ENCODE measurements at regions not wholly inside any gene's neighbourhood (a gene's known extent, or its start where the extent isn't known, plus 50 kb on each side); places are given as distances from the start of the nearest gene placed in this dataset.

DNA sequence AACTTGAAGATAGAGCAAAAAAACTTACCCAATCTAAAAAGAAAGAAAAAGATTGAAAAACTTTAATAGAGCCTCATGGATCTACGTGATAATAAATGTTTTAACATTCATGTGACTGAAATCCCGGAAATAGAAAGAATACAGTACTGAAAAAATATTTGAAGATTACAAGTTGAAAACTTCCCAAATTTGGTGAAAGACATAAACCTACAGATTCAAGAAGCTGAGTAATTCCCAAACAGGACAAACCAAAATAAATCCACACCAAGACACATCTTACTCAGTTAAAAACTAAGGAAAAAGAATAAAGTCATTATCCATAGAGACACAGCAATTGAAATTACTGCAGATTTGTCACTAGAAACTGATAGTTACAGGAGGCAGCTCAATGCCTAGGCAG is 121.8 kb upstream of the NUDT7 start:
- no peak overlapping the region for H3K27ac ChIP-seq
- TF ChIP-seq, protein P1, sequence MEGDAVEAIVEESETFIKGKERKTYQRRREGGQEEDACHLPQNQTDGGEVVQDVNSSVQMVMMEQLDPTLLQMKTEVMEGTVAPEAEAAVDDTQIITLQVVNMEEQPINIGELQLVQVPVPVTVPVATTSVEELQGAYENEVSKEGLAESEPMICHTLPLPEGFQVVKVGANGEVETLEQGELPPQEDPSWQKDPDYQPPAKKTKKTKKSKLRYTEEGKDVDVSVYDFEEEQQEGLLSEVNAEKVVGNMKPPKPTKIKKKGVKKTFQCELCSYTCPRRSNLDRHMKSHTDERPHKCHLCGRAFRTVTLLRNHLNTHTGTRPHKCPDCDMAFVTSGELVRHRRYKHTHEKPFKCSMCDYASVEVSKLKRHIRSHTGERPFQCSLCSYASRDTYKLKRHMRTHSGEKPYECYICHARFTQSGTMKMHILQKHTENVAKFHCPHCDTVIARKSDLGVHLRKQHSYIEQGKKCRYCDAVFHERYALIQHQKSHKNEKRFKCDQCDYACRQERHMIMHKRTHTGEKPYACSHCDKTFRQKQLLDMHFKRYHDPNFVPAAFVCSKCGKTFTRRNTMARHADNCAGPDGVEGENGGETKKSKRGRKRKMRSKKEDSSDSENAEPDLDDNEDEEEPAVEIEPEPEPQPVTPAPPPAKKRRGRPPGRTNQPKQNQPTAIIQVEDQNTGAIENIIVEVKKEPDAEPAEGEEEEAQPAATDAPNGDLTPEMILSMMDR (IDR thresholded peaks at IDR 0.05), result no peak
- DNase-seq (ENCODE audit: low spot score), result no peak
- H3K4me3 ChIP-seq, result no peak overlapping the region

DNA sequence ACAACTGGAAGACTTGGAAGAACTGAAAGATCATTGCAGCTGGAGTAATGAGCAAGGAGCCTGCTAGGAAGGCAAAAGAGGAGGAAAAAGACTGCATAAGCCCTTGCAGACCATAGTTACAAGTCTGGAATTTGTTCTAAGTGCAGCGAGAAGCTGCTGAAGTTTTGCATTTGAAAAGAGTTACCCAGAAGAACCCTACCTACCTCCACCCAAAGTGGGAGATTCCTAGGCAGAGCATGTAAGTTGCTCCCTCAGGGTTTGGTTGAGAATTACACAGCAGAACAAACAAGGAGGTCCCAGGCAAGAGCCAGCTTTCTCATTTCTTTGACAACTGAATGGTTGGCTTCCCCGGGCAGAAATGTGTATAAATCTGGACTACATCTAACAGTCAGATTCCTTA is 118.7 kb upstream of the NUDT7 start:
- TF ChIP-seq, protein P1 (IDR thresholded peaks at IDR 0.05), result no peak
- H3K27ac ChIP-seq, result no peak overlapping the region
- no peak overlapping the region for H3K4me3 ChIP-seq
- no peak for DNase-seq (ENCODE audit: low spot score)

DNA sequence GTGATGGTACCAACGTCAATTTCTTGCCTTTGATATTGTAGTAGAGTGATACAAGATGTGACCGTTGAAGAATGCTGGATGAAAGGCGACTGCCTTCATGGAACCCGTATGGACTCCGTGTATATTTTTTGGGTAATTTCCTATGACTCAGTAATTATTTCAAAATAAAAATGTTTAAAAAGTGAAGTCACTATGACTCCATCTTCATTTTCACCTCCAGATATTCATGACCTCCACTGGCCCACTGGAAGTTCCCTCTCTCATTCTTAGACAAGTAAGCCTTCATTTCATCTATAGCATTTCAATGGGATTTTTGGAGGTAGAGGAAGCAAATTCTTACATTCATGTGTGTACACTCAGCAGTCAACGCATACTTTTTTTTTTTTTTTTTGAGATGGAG is 111.8 kb upstream of the NUDT7 start:
- DNase-seq (ENCODE audit: low spot score), result no peak
- TF ChIP-seq, protein P1 (IDR thresholded peaks at IDR 0.05), result no peak
- Histone ChIP-seq H3K4me3 (no peak overlapping the region), H3K27ac (no peak overlapping the region)

DNA sequence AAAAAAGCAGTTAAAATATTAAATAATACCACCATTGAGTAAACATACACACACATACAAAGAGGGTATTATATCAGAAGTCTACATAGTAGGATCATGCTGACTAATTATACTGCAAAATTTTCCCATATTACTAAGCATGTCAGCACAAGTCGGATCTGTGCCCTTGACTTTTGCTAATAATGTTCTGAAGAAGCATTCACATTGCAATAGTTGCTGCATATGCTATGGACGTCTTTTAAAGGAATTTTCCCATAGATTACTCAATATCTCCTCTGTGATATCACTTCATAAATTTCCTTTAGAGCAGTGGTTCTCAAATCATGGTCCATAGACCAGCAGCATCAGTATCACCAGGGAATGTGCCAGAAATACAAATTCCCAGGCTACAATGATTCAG is 110.9 kb upstream of the NUDT7 start:
- Histone ChIP-seq H3K4me3 (no peak overlapping the region), H3K27ac (no peak overlapping the region)
- TF ChIP-seq, protein P1 (IDR thresholded peaks at IDR 0.05), result no peak
- DNase-seq (ENCODE audit: low spot score), result no peak

DNA sequence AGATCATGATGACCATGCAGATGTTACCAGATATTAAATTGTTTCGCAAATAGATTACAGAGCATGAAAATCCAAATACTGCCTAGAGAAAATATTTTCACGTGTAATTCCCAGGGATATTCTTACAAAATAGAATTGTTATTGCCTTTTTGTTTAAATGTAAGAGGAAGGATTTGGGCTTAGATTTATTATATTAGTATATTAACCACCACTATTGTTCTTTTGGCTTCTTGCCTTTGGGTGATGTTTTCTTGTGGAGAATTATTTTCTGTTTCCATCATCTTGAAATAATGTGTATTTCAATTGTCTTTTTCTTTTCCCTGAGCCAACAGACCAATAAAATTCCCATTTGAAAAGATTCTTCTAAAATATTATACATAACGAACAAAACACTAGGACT is 109.7 kb upstream of the NUDT7 start:
- TF ChIP-seq, protein P1 (IDR thresholded peaks at IDR 0.05), result no peak
- Histone ChIP-seq H3K4me3 (no peak overlapping the region), H3K27ac (no peak overlapping the region)
- no peak for DNase-seq (ENCODE audit: low spot score)

DNA sequence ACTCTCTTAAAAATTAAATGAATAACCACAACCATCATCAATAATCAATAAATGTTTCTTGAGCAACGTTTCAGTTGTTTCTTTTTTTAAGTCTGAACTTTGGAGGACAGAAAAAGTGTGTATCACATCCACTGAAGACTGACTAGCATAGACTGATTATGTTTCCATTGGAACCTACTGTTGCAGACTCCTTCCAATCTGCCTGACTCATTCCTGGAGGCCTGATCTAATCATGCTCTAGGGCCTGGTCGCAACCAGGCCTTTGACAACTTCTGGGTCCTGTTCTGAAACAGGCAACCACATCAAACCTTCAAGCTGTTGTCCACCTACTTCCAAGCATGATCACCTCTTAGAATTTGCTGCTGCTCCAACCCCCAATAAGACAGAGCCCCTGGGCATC is 109.2 kb upstream of the NUDT7 start:
- Histone ChIP-seq H3K4me3 (no peak overlapping the region), H3K27ac (no peak overlapping the region)
- TF ChIP-seq, protein P1 (IDR thresholded peaks at IDR 0.05), result no peak
- no peak for DNase-seq (ENCODE audit: low spot score)

DNA sequence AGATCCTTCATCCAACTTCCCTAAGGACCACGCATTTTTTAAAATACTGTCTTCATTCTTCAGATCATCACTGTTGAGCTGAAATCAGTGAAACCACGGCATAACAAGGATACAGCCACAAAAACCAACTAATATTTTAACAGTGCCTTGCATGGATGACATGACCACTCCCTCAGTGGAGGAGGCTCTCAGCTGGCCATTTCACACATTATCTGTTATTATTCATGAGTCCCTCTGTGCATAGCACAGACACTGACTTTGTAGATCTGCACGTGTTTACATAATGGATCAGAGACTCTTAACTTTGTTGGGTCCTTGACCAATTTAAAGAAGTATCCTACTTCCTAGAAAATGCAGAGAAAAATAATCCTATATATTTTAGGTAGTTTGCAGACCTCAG is 104.8 kb upstream of the NUDT7 start:
- no peak for DNase-seq (ENCODE audit: low spot score)
- H3K4me3 ChIP-seq, result no peak overlapping the region
- TF ChIP-seq, protein P1 (IDR thresholded peaks at IDR 0.05), result no peak
- no peak overlapping the region for H3K27ac ChIP-seq
